ENCODE measurements at regions not wholly inside any gene's neighbourhood (a gene's known extent, or its start where the extent isn't known, plus 50 kb on each side); places are given as distances from the start of the nearest gene placed in this dataset.

- TF ChIP-seq EZH2phosphoT487 (IDR thresholded peaks at IDR 0.05; ENCODE audit: borderline replicate concordance, low read depth, low read length) = no peak
- no peak for TF ChIP-seq CTCF (conservative IDR thresholded peaks at IDR 0.05; ENCODE audit: low read length)
- no peak for DNase-seq (ENCODE audit: low spot score)
- no TSS peak for BruUV-seq (replicated peaks)
- 0 out of 2 replicates have a peak, but pooled peaks cover 5% of the 10 kb centered on the region for H3K9me3 ChIP-seq (ENCODE audit: low read length)
- H3K4me3 ChIP-seq (ENCODE audit: low read depth, low read length, poor library complexity, severe bottlenecking) = no peak overlapping the region
- CTCF ChIA-PET (ENCODE audit: unreplicated experiment) = no interaction called here
- no peak overlapping the region for H3K27ac ChIP-seq (ENCODE audit: low read depth, low read length, poor library complexity, severe bottlenecking)
- no peak overlapping the region for H3K4me2 ChIP-seq (ENCODE audit: low read length)
- H3K79me2 ChIP-seq (ENCODE audit: insufficient read depth, low read depth, low read length) = no peaks in the 10 kb centered on the region
- intact Hi-C loops (cut with micrococcal nuclease; ENCODE audit: unreplicated experiment) = no loop called here
- H3K9me2 ChIP-seq (ENCODE audit: insufficient read depth, low read length) = no peaks in the 10 kb centered on the region
- no peaks in the 10 kb centered on the region for H3K36me3 ChIP-seq (ENCODE audit: insufficient read depth, low read length)
- POLR2A ChIA-PET = interaction anchor here (0.7 kb wide), 1 partner anchor 53 kb away, joined by 6 read pairs; no protein-coding TSS in a partner anchor
- peaks cover 2% of the 10 kb centered on the region for H3K4me1 ChIP-seq (ENCODE audit: insufficient read depth, low read length, poor library complexity, severe bottlenecking)
- H4K20me1 ChIP-seq (ENCODE audit: insufficient read depth, low read length) = no peaks in the 10 kb centered on the region
- no peak overlapping the region for H2AFZ ChIP-seq (ENCODE audit: low read length)
These were observed 56.1 kb upstream of the IRF2BP2 start for GRCh38 chr1:234665975-234666605.

- TF ChIP-seq EZH2phosphoT487 (IDR thresholded peaks at IDR 0.05; ENCODE audit: borderline replicate concordance, low read depth, low read length) (no peak), CTCF (conservative IDR thresholded peaks at IDR 0.05; ENCODE audit: low read length) (no peak)
- H3K36me3 ChIP-seq (ENCODE audit: insufficient read depth, low read length) = no peaks in the 10 kb centered on the region
- CTCF ChIA-PET (ENCODE audit: unreplicated experiment) = no interaction called here
- H3K4me1 ChIP-seq (ENCODE audit: insufficient read depth, low read length, poor library complexity, severe bottlenecking) = no peaks in the 10 kb centered on the region
- H3K9me3 ChIP-seq (ENCODE audit: low read length) = 0 out of 2 replicates have a peak, but pooled peaks cover 3% of the 10 kb centered on the region
- no peak overlapping the region for H3K4me2 ChIP-seq (ENCODE audit: low read length)
- H3K79me2 ChIP-seq (ENCODE audit: insufficient read depth, low read depth, low read length) = no peaks in the 10 kb centered on the region
- H3K27ac ChIP-seq (ENCODE audit: low read depth, low read length, poor library complexity, severe bottlenecking) = no peak overlapping the region
- no peaks in the 10 kb centered on the region for H3K9me2 ChIP-seq (ENCODE audit: insufficient read depth, low read length)
- H3K4me3 ChIP-seq (ENCODE audit: low read depth, low read length, poor library complexity, severe bottlenecking) = no peak overlapping the region
- POLR2A ChIA-PET = no interaction called here
- BruUV-seq (replicated peaks) = no TSS peak
- no peaks in the 10 kb centered on the region for H4K20me1 ChIP-seq (ENCODE audit: insufficient read depth, low read length)
- no peak for DNase-seq (ENCODE audit: low spot score)
- intact Hi-C loops (cut with micrococcal nuclease; ENCODE audit: unreplicated experiment) = no loop called here
- no peak overlapping the region for H2AFZ ChIP-seq (ENCODE audit: low read length)
These were observed 52.2 kb upstream of the IRF2BP2 start for GRCh38 chr1:234662148-234662547.

DNA sequence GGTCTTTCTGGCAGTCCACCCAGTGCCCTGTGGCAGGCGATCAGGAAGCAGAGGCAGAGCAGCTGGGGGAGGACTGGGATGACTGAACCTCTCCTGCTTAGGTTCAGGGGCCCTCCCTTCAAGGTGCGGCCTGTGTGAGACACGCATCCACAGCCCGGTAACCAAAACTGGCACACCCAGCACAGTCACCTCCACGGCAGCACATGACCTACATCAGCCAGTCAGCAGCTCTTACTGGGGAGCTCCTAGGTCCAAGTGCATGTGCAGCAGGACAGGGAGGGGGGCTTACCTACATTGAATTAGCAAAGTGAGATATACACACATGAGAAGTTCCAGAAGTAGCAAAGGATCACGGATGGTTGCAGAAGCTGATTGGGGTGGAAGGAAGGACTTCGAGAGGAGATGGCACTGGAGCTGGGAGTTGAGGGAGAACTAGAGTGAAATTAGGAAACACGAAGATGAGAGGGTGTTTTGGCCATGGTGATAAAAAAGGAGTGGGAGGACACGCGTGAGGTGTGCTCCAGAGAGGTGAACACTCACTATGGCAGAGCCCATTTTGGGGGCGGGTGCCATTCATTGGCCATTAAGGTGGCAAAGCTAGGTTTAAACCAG lies 51.4 kb upstream of the IRF2BP2 start:
- H3K36me3 ChIP-seq (ENCODE audit: insufficient read depth, low read length) = no peaks in the 10 kb centered on the region
- H3K79me2 ChIP-seq (ENCODE audit: insufficient read depth, low read depth, low read length) = no peaks in the 10 kb centered on the region
- no peak overlapping the region for H3K4me2 ChIP-seq (ENCODE audit: low read length)
- ChIA-PET CTCF (ENCODE audit: unreplicated experiment) (no interaction called here), POLR2A (interaction anchor here (0.5 kb wide), 1 partner anchor 96 kb away, joined by 3 read pairs; no protein-coding TSS in a partner anchor)
- no peak overlapping the region for H3K4me3 ChIP-seq (ENCODE audit: low read depth, low read length, poor library complexity, severe bottlenecking)
- no TSS peak for BruUV-seq (replicated peaks)
- no peak overlapping the region for H3K27ac ChIP-seq (ENCODE audit: low read depth, low read length, poor library complexity, severe bottlenecking)
- H4K20me1 ChIP-seq (ENCODE audit: insufficient read depth, low read length) = no peaks in the 10 kb centered on the region
- intact Hi-C loops (cut with micrococcal nuclease; ENCODE audit: unreplicated experiment) = no loop called here
- no peaks in the 10 kb centered on the region for H3K4me1 ChIP-seq (ENCODE audit: insufficient read depth, low read length, poor library complexity, severe bottlenecking)
- no peak for TF ChIP-seq CTCF (conservative IDR thresholded peaks at IDR 0.05; ENCODE audit: low read length)
- no peak for TF ChIP-seq EZH2phosphoT487 (IDR thresholded peaks at IDR 0.05; ENCODE audit: borderline replicate concordance, low read depth, low read length)
- H3K9me3 ChIP-seq (ENCODE audit: low read length) = no peaks in the 10 kb centered on the region
- H3K9me2 ChIP-seq (ENCODE audit: insufficient read depth, low read length) = no peaks in the 10 kb centered on the region
- no peak overlapping the region for H2AFZ ChIP-seq (ENCODE audit: low read length)
- no peak for DNase-seq (ENCODE audit: low spot score)

All from OCI-LY7 (cell line).